ENCODE measurements at regions not wholly inside any gene's neighbourhood (a gene's known extent, or its start where the extent isn't known, plus 50 kb on each side); places are given as distances from the start of the nearest gene placed in this dataset.

- TF ChIP-seq CTCF (IDR thresholded peaks at IDR 0.05) = no peak
- no peak for TF ChIP-seq POLR2A (IDR thresholded peaks at IDR 0.05)
Observed at GRCh38 chr5:168019143-168019542, 272.3 kb upstream of the WWC1 start.
